PC-3 (cell line): ENCODE measurements at regions not wholly inside any gene's neighbourhood (a gene's known extent, or its start where the extent isn't known, plus 50 kb on each side); places are given as distances from the start of the nearest gene placed in this dataset.

Source experiments
- ATAC-seq: fragments of 200-7000 bp; cut with Tn5 transposase; 2 replicates; pipeline ENCODE4 v1.9.1; 2020; ENCODE audit warnings: mild to moderate bottlenecking, moderate library complexity
- BruUV-seq: library from RNA; stranded (reverse); fragments of 400-500 nt; replicated peaks from 2 replicates; lab custom pipeline; 2021; lab: Mats Ljungman, UMichigan
- CTCF ChIA-PET: fragments of 300-600 bp; sonication (Branson Sonifier 250); formaldehyde crosslinking; loops from one replicate; lab custom pipeline; 2022; ENCODE audit warnings: antibody characterized with exemption; lab: Charles Lee
- POLR2A ChIA-PET: fragments of 300-600 bp; sonication (Branson Sonifier 250); formaldehyde crosslinking; loops from one replicate; lab custom pipeline; 2022; ENCODE audit warnings: antibody characterized with exemption; ENCODE audit not compliant: unreplicated experiment; lab: Charles Lee
- DNase-seq: peaks from one replicate; pipeline ENCODE4 v3.0.0-alpha.2; 2015
- H2AFZ ChIP-seq: fragments of 300-600 bp; sonication (generic); 2 replicates; pipeline ENCODE4 v1.6.0; 2016; ENCODE audit warnings: antibody characterized with exemption, low read length
- H3F3A ChIP-seq: fragments of 300-600 bp; sonication (generic); one replicate; pipeline ENCODE4 v1.6.0; 2017; ENCODE audit warnings: antibody characterized with exemption, low read length, control low read depth, mild to moderate bottlenecking; ENCODE audit not compliant: unreplicated experiment
- H3K27ac ChIP-seq: fragments of 300-600 bp; sonication (generic); 2 replicates; pipeline ENCODE4 v1.5.1; 2016; ENCODE audit warnings: mild to moderate bottlenecking, low read length
- H3K27me3 ChIP-seq: fragments of 300-600 bp; sonication (generic); 2 replicates; pipeline ENCODE4 v1.6.1; 2016; ENCODE audit warnings: low read length, mixed read lengths
- H3K36me3 ChIP-seq: fragments of 300-600 bp; sonication (generic); 2 replicates; pipeline ENCODE4 v1.6.1; 2016; ENCODE audit warnings: low read depth, mixed run types, low read length, mixed read lengths
- H3K4me1 ChIP-seq: fragments of 300-600 bp; sonication (generic); 2 replicates; pipeline ENCODE4 v1.5.1; 2016; ENCODE audit warnings: low read length; ENCODE audit not compliant: insufficient read depth
- H3K4me2 ChIP-seq: fragments of 300-600 bp; sonication (generic); 2 replicates; pipeline ENCODE4 v1.6.0; 2016; ENCODE audit warnings: low read length
- H3K4me3 ChIP-seq: fragments of 300-600 bp; sonication (generic); 2 replicates; pipeline ENCODE4 v1.5.1; 2016; ENCODE audit warnings: mild to moderate bottlenecking, low read length, mixed read lengths
- H3K79me2 ChIP-seq: fragments of 300-600 bp; sonication (generic); 2 replicates; pipeline ENCODE4 v1.6.1; 2017; ENCODE audit warnings: low read length, mixed read lengths
- H3K9ac ChIP-seq: fragments of 300-600 bp; sonication (generic); 2 replicates; pipeline ENCODE4 v1.6.0; 2016; ENCODE audit warnings: mild to moderate bottlenecking, low read length
- H3K9me2 ChIP-seq: fragments of 300-600 bp; sonication (generic); replicated peaks from 2 replicates; pipeline ENCODE4 v1.6.1; 2016; ENCODE audit warnings: mixed run types, low read length, mixed read lengths
- H3K9me3 ChIP-seq: fragments of 300-600 bp; sonication (generic); 2 replicates; pipeline ENCODE4 v1.6.1; 2016; ENCODE audit warnings: low read length, mixed read lengths
- H4K20me1 ChIP-seq: fragments of 300-600 bp; sonication (generic); 2 replicates; pipeline ENCODE4 v1.6.1; 2016; ENCODE audit warnings: low read length, mixed read lengths
- EZH2 ChIP-seq: fragments of 300-600 bp; sonication (generic); IDR thresholded peaks from one replicate; pipeline ENCODE4 v1.6.1; 2017; ENCODE audit warnings: antibody characterized with exemption, mild to moderate bottlenecking, low read length; ENCODE audit not compliant: unreplicated experiment
- EZH2phosphoT487 ChIP-seq: fragments of 300-600 bp; sonication (generic); IDR thresholded peaks from 2 replicates; pipeline ENCODE4 v1.6.1; 2018; ENCODE audit warnings: mild to moderate bottlenecking, antibody characterized with exemption, low read length, borderline replicate concordance
- intact Hi-C: fragments of 100-400 bp; cut with micrococcal nuclease; formaldehyde crosslinking; loops from 2 replicates; pipeline ENCODE4 v1.9.0; 2023
- TF ChIP-seq, protein P1 (sequence below): fragments of 300-600 bp; sonication (generic); conservative IDR thresholded peaks from 2 replicates; pipeline ENCODE4 v1.5.1; 2017; ENCODE audit warnings: antibody characterized with exemption, low read depth, mild to moderate bottlenecking, low read length

DNA sequence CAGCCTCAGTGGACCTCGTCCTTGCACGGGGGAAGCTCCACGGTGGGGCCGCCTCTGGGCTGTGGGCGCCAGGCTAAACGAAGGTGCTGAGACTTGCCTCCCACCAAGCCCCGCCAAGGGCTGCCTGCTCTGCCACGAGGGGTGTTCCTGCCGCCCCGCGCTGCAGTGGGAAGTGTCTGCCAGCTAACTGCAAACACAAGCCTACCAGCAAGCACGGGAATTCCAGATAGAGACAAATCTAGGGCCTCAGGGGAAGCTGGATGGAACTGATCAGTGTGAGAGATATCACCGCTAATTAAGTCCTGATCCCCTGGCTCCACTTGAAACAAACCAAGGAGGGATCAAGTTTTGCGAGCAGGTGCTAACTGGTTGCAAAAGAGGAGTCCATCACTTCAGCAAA is 181.6 kb upstream of the LEF1 start:
- no TSS peak for BruUV-seq
- Histone ChIP-seq H3F3A (no peaks in the 10 kb centered on the region), H3K4me1 (no peaks in the 10 kb centered on the region), H3K9me3 (no peaks in the 10 kb centered on the region), H3K36me3 (no peaks in the 10 kb centered on the region), H3K27me3 (no peaks in the 10 kb centered on the region), H3K9me2 (no peaks in the 10 kb centered on the region), H3K79me2 (no peaks in the 10 kb centered on the region), H3K4me3 (no peak overlapping the region), H3K27ac (no peak overlapping the region), H2AFZ (no peak overlapping the region), H4K20me1 (no peaks in the 10 kb centered on the region), H3K9ac (no peak overlapping the region), H3K4me2 (no peak overlapping the region)
- TF ChIP-seq, protein P1, sequence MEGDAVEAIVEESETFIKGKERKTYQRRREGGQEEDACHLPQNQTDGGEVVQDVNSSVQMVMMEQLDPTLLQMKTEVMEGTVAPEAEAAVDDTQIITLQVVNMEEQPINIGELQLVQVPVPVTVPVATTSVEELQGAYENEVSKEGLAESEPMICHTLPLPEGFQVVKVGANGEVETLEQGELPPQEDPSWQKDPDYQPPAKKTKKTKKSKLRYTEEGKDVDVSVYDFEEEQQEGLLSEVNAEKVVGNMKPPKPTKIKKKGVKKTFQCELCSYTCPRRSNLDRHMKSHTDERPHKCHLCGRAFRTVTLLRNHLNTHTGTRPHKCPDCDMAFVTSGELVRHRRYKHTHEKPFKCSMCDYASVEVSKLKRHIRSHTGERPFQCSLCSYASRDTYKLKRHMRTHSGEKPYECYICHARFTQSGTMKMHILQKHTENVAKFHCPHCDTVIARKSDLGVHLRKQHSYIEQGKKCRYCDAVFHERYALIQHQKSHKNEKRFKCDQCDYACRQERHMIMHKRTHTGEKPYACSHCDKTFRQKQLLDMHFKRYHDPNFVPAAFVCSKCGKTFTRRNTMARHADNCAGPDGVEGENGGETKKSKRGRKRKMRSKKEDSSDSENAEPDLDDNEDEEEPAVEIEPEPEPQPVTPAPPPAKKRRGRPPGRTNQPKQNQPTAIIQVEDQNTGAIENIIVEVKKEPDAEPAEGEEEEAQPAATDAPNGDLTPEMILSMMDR, result no peak
- no peak for TF ChIP-seq EZH2phosphoT487
- no peak for TF ChIP-seq EZH2
- ChIA-PET CTCF (no interaction called here), POLR2A (no interaction called here)
- DNase-seq, result no peak
- ATAC-seq, result no peak
- intact Hi-C loops, result loop anchor here (10.0 kb wide), 1 partner anchor 286 kb away; no protein-coding TSS in a partner anchor

DNA sequence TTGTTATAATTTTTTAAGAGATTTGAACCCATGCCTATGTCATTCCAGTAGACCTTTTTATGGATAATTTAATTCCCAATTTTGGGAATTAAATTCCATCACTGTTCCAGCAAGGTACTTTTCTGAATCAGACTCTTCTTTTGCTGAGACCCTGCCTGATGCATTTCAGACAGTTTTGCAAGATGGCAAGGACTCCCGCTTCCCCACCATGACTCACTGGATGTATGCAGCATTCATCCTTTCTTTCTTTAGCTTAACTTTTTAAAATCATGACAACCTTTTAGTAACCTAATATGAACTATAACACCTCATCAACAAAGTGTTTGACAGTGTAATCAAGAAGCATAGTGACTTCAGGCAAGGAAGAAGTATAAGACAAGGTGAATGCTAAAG is 178.1 kb upstream of the LEF1 start:
- intact Hi-C loops, result no loop called here
- BruUV-seq, result no TSS peak
- TF ChIP-seq EZH2phosphoT487 (no peak), EZH2 (no peak)
- TF ChIP-seq, protein P1, result no peak
- no peaks in the 10 kb centered on the region for H3K79me2 ChIP-seq
- no peaks in the 10 kb centered on the region for H4K20me1 ChIP-seq
- H3K9me3 ChIP-seq, result no peaks in the 10 kb centered on the region
- ATAC-seq, result no peak
- H3F3A ChIP-seq, result no peaks in the 10 kb centered on the region
- ChIA-PET CTCF (no interaction called here), POLR2A (no interaction called here)
- H3K4me2 ChIP-seq, result no peak overlapping the region
- no peaks in the 10 kb centered on the region for H3K4me1 ChIP-seq
- no peaks in the 10 kb centered on the region for H3K27me3 ChIP-seq
- no peak overlapping the region for H2AFZ ChIP-seq
- no peak overlapping the region for H3K9ac ChIP-seq
- no peaks in the 10 kb centered on the region for H3K36me3 ChIP-seq
- H3K9me2 ChIP-seq, result no peaks in the 10 kb centered on the region
- no peak overlapping the region for H3K4me3 ChIP-seq
- H3K27ac ChIP-seq, result no peak overlapping the region
- no peak for DNase-seq

DNA sequence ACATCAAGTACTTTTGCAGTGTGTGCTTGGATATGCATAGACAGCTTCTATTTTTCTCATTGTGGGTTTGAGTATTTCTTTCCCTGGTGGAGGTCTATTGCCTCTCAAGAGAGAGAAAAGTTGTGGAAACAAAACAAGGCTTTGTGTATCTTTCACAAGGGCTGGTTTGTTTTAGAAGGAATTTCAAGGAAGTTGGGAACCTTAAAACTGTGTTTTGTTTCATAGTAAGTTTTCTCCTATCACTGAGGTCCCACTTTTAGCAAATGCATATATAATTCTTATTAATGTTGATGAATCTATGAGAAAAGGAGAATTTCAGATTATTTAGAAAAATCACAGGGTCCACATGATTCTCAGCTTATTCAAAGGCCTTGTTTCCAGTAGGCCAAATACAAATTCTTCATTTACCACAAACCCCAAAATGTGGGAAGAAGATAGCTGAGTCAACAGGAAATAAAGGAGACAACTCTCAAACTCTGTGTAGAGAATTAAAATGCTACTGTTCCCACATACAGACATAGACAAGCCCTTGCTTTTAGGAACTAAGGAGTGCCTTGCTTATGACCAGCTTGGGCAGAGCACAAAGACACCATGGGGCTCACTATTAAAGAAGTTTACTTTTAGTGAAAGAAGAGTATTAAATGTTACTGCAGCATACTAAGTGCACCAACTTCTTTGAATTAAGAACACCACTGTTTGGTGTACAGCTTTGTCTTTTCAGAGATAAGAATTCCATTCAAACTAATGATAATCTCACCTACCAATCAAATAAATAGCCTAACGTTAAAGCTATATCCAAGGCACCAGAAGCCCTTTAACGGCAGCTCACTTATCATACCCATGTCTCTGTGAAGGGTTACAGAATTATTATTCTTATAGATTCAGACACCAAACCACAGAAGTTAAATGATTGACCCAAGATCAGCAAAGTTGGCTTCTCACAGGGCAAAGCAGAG is 177.4 kb upstream of the LEF1 start:
- Histone ChIP-seq H3K9me2 (no peaks in the 10 kb centered on the region), H3F3A (no peaks in the 10 kb centered on the region), H3K4me3 (no peak overlapping the region), H3K4me2 (no peak overlapping the region), H4K20me1 (no peaks in the 10 kb centered on the region), H3K27me3 (no peaks in the 10 kb centered on the region), H3K27ac (no peak overlapping the region), H2AFZ (no peak overlapping the region), H3K4me1 (no peaks in the 10 kb centered on the region), H3K36me3 (no peaks in the 10 kb centered on the region), H3K9me3 (no peaks in the 10 kb centered on the region), H3K9ac (no peak overlapping the region), H3K79me2 (no peaks in the 10 kb centered on the region)
- intact Hi-C loops, result no loop called here
- no peak for DNase-seq
- ChIA-PET CTCF (interaction anchor here (0.5 kb wide), 1 partner anchor 298 kb away, joined by 3 read pairs; no protein-coding TSS in a partner anchor), POLR2A (no interaction called here)
- no TSS peak for BruUV-seq
- no peak for ATAC-seq
- TF ChIP-seq EZH2phosphoT487 (no peak), EZH2 (no peak)
- TF ChIP-seq, protein P1, result no peak
